ENCODE measurements at regions not wholly inside any gene's neighbourhood (a gene's known extent, or its start where the extent isn't known, plus 50 kb on each side); places are given as distances from the start of the nearest gene placed in this dataset.

DNA sequence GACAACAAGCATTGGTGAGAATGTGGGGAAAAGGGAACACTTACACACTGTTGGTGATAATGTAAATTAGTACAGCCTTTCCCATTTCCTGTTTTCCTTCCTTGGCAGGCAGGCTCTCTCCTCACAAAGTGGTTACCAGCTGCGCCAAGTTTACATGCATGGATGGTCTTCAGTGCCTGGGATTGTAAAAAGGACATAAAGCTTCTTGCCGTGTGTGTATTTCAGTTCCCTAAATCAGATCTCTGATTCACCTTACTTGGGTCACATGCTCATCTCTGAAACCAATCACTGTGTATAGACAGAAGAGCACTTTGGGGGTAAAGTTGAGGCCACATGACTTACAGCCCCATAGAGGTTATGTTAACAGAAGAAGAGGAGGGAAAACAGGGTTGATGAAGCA, 92.8 kb downstream of the CAVIN4 start:
- ChIA-PET CTCF (no interaction called here), POLR2A (no interaction called here)
- DNase-seq (ENCODE audit: extremely low spot score) = no peak
- TF ChIP-seq BHLHE40 (IDR thresholded peaks at IDR 0.05; ENCODE audit: borderline replicate concordance) (no peak), CTBP1 (IDR thresholded peaks at IDR 0.05; ENCODE audit: borderline replicate concordance) (no peak), TARDBP (IDR thresholded peaks at IDR 0.05) (no peak), FOXM1 (IDR thresholded peaks at IDR 0.05; ENCODE audit: borderline replicate concordance) (no peak), ARNT (IDR thresholded peaks at IDR 0.05) (no peak), L3MBTL2 (conservative IDR thresholded peaks at IDR 0.05) (no peak), ELF4 (IDR thresholded peaks at IDR 0.05) (no peak), HDGF (IDR thresholded peaks at IDR 0.05; ENCODE audit: borderline replicate concordance) (no peak), SP1 (IDR thresholded peaks at IDR 0.05) (no peak), NFRKB (IDR thresholded peaks at IDR 0.05) (no peak), ZNF384 (IDR thresholded peaks at IDR 0.05) (no peak), SUZ12 (IDR thresholded peaks at IDR 0.05) (no peak), LEF1 (IDR thresholded peaks at IDR 0.05; ENCODE audit: borderline replicate concordance) (no peak), FOXK2 (IDR thresholded peaks at IDR 0.05) (no peak), FOXA1 (IDR thresholded peaks at IDR 0.05) (no peak)
- TF ChIP-seq, protein P1, sequence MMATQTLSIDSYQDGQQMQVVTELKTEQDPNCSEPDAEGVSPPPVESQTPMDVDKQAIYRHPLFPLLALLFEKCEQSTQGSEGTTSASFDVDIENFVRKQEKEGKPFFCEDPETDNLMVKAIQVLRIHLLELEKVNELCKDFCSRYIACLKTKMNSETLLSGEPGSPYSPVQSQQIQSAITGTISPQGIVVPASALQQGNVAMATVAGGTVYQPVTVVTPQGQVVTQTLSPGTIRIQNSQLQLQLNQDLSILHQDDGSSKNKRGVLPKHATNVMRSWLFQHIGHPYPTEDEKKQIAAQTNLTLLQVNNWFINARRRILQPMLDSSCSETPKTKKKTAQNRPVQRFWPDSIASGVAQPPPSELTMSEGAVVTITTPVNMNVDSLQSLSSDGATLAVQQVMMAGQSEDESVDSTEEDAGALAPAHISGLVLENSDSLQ (IDR thresholded peaks at IDR 0.05) = no peak

DNA sequence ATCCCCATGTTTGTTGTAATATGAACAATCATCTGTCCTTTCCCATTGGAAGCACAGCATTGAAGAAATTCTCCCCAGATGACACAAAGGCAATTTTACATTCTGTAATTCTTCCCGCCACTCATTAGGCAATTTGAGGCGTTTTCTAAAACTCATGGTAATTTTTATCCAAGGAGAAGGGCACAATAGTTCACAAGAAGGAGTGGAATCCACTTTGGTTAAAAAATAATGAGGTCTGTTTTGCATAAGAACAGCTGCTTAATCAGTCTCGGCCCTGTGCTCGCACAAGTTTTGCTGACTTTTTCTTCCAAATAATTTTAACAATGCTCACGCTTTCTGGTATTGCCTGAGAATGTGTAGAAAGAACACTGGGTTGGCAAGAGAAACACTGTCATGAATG, 94.0 kb downstream of the CAVIN4 start:
- no peak for DNase-seq (ENCODE audit: extremely low spot score)
- TF ChIP-seq ARNT (IDR thresholded peaks at IDR 0.05) (no peak), BHLHE40 (IDR thresholded peaks at IDR 0.05; ENCODE audit: borderline replicate concordance) (no peak), ZNF384 (IDR thresholded peaks at IDR 0.05) (no peak), SUZ12 (IDR thresholded peaks at IDR 0.05) (no peak), HDGF (IDR thresholded peaks at IDR 0.05; ENCODE audit: borderline replicate concordance) (no peak), FOXM1 (IDR thresholded peaks at IDR 0.05; ENCODE audit: borderline replicate concordance) (no peak), LEF1 (IDR thresholded peaks at IDR 0.05; ENCODE audit: borderline replicate concordance) (no peak), FOXK2 (IDR thresholded peaks at IDR 0.05) (no peak), CTBP1 (IDR thresholded peaks at IDR 0.05; ENCODE audit: borderline replicate concordance) (no peak), TARDBP (IDR thresholded peaks at IDR 0.05) (no peak), SP1 (IDR thresholded peaks at IDR 0.05) (no peak), NFRKB (IDR thresholded peaks at IDR 0.05) (no peak), FOXA1 (IDR thresholded peaks at IDR 0.05) (no peak), L3MBTL2 (conservative IDR thresholded peaks at IDR 0.05) (no peak), ELF4 (IDR thresholded peaks at IDR 0.05) (no peak)
- TF ChIP-seq, protein P1 (IDR thresholded peaks at IDR 0.05) = no peak
- POLR2A ChIA-PET = no interaction called here
- CTCF ChIA-PET = no interaction called here

DNA sequence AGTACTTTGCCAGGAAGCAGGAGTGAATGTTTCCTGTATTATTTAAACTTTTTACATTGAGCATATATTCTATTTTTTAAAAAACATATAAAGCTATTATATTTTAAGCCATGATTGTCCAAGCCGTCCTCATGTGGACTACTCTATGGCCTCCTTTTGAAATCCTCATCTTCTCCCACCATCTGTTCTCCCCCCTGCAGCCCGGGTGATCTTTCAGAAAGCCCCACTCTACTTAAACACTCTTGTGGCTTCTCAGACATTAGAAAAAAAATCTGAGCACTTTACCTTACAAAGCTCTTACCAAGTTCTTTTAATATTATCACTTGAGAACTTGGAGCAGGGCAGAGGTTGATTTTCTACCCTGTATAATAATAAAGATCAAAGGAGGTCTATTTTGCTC, 95.4 kb downstream of the CAVIN4 start:
- POLR2A ChIA-PET = no interaction called here
- TF ChIP-seq FOXK2 (IDR thresholded peaks at IDR 0.05) = no peak
- TF ChIP-seq ELF4 (IDR thresholded peaks at IDR 0.05) = no peak
- CTCF ChIA-PET = no interaction called here
- DNase-seq (ENCODE audit: extremely low spot score) = no peak

DNA sequence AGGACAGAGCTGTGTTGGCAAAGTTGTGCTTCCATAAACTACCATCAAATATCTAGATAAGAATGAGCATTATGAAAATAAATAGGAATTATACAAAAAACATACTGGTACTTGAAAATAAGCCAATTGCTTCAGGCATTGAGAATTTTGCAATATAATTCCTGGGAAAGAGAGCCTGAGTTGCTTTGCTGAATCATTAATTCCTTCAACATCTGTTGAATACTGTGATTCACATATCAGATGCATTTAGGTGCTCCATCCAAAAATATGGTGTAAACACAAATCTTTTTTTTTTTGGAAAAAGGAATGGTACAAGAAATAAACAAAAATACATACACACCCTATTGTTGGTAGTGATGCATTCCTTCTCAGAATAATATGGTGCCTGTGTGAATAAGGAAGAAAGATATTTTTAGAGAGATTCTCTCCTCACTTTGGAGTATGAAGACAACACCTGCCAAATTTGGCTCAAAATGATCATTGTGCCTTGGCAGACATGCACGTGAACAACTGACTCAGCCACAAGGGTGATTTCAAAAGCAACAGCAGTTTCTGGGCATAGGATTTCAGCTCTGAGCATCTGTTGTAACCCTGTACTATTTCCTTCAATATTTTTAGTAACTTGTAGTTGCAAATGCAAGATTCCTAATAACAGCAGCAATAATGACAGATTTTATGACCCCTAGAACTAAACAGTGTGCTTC, 96.7 kb downstream of the CAVIN4 start:
- CTCF ChIA-PET = no interaction called here
- POLR2A ChIA-PET = no interaction called here
- no peak for DNase-seq (ENCODE audit: extremely low spot score)
- TF ChIP-seq FOXA1 (IDR thresholded peaks at IDR 0.05) (no peak), TARDBP (IDR thresholded peaks at IDR 0.05) (no peak), ARNT (IDR thresholded peaks at IDR 0.05) (no peak), FOXK2 (IDR thresholded peaks at IDR 0.05) (no peak), ELF4 (IDR thresholded peaks at IDR 0.05) (no peak), NFRKB (IDR thresholded peaks at IDR 0.05) (no peak), HDGF (IDR thresholded peaks at IDR 0.05; ENCODE audit: borderline replicate concordance) (no peak), FOXM1 (IDR thresholded peaks at IDR 0.05; ENCODE audit: borderline replicate concordance) (no peak), CTBP1 (IDR thresholded peaks at IDR 0.05; ENCODE audit: borderline replicate concordance) (no peak)
- TF ChIP-seq, protein P1 (IDR thresholded peaks at IDR 0.05) = no peak

DNA sequence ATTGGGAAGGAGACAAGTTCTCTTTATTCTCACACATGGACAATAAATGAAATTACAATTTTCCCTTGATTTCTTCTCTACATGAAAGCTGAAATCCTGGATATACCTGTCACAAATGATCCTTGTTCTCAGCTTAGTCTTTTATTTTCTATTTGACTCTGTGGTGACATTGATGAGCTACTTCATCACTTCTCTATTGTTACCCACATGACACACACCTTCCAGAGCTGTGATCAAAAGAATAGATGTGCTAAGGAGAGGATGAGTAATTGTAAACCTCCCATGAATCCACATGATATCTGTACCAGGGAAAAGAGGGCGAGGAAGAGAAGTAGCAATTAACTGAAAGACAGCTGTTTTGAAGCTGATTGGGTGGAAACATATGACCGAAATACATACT, 102.0 kb downstream of the CAVIN4 start:
- TF ChIP-seq LEF1 (IDR thresholded peaks at IDR 0.05; ENCODE audit: borderline replicate concordance) (no peak), SP1 (IDR thresholded peaks at IDR 0.05) (no peak), ZNF384 (IDR thresholded peaks at IDR 0.05) (no peak), SUZ12 (IDR thresholded peaks at IDR 0.05) (no peak), ARNT (IDR thresholded peaks at IDR 0.05) (no peak), NFRKB (IDR thresholded peaks at IDR 0.05) (no peak), L3MBTL2 (conservative IDR thresholded peaks at IDR 0.05) (no peak)
- TF ChIP-seq, protein P1 (IDR thresholded peaks at IDR 0.05) = no peak
- POLR2A ChIA-PET = no interaction called here
- CTCF ChIA-PET = interaction anchor here (0.6 kb wide), 1 partner anchor 118 kb away, joined by 6 read pairs; no protein-coding TSS in a partner anchor
- DNase-seq (ENCODE audit: extremely low spot score) = no peak

DNA sequence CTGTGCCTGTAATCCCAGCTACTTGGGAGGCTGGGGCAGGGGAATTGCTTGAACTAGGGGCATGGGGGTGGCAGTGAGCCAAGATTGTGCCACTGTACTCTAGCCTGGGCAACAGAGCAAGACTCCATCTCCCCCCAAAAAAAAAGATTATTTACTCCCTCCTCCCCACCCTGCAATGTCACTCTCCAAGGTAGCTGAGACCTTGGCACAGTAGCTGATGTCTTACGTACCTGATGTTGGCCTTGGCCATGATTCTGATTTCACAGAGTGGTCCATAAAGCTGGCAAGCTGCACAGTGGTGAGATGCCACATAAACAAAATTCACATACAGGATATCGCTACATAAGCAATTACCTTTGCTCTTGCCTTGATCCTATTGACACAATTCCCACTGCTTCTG, 108.5 kb downstream of the CAVIN4 start:
- POLR2A ChIA-PET = no interaction called here
- DNase-seq (ENCODE audit: extremely low spot score) = no peak
- CTCF ChIA-PET = interaction anchor here (0.7 kb wide), 1 partner anchor 40 kb away, joined by 5 read pairs; no protein-coding TSS in a partner anchor
- TF ChIP-seq, protein P1 (IDR thresholded peaks at IDR 0.05) = no peak
- TF ChIP-seq L3MBTL2 (conservative IDR thresholded peaks at IDR 0.05) (no peak), ARNT (IDR thresholded peaks at IDR 0.05) (no peak), CTBP1 (IDR thresholded peaks at IDR 0.05; ENCODE audit: borderline replicate concordance) (no peak), HDGF (IDR thresholded peaks at IDR 0.05; ENCODE audit: borderline replicate concordance) (no peak), BHLHE40 (IDR thresholded peaks at IDR 0.05; ENCODE audit: borderline replicate concordance) (no peak), FOXA1 (IDR thresholded peaks at IDR 0.05) (no peak), NFRKB (IDR thresholded peaks at IDR 0.05) (no peak)
